GM23248 (cell line): ENCODE measurements at regions not wholly inside any gene's neighbourhood (a gene's known extent, or its start where the extent isn't known, plus 50 kb on each side); places are given as distances from the start of the nearest gene placed in this dataset.

Experiments
- EZH2 ChIP-seq: fragments of 200-600 bp; sonication (generic); IDR thresholded peaks from 2 replicates; pipeline ENCODE4 v1.6.1; 2018; ENCODE audit warnings: antibody characterized with exemption, mild to moderate bottlenecking; ENCODE audit not compliant: insufficient read depth, poor library complexity, severe bottlenecking
- EZH2phosphoT487 ChIP-seq: fragments of 200-600 bp; sonication (generic); IDR thresholded peaks from 2 replicates; pipeline ENCODE4 v1.6.1; 2018; ENCODE audit warnings: antibody characterized with exemption, moderate library complexity, mild to moderate bottlenecking, low read depth; ENCODE audit not compliant: insufficient read depth

- no peak for TF ChIP-seq EZH2
- no peak for TF ChIP-seq EZH2phosphoT487
These were observed 130.6 kb downstream of the AQP9 start for GRCh38 chr15:58268746-58269267.
